H9 (cell line): ENCODE measurements at regions not wholly inside any gene's neighbourhood (a gene's known extent, or its start where the extent isn't known, plus 50 kb on each side); places are given as distances from the start of the nearest gene placed in this dataset.

Experiments used
- DNase-seq: peaks from one replicate; pipeline ENCODE4 v3.0.0-alpha.2; 2017
- H2AFZ ChIP-seq: one replicate; pipeline ENCODE4 v1.6.1; 2013; ENCODE audit warnings: mild to moderate bottlenecking, low read length, control low read depth, moderate library complexity
- H2AK5ac ChIP-seq: 2 replicates; pipeline ENCODE4 v1.6.1; 2013; ENCODE audit warnings: low read length, control low read depth, mixed read lengths; ENCODE audit not compliant: insufficient read length
- H2BK120ac ChIP-seq: one replicate; pipeline ENCODE4 v1.6.1; 2013; ENCODE audit warnings: low read depth, mild to moderate bottlenecking, low read length, control low read depth, inconsistent platforms; ENCODE audit not compliant: poor library complexity, severe bottlenecking
- H2BK12ac ChIP-seq: 2 replicates; pipeline ENCODE4 v1.6.1; 2013; ENCODE audit warnings: low read length, control low read depth, mixed read lengths, low read depth; ENCODE audit not compliant: insufficient read length
- H2BK15ac ChIP-seq: 2 replicates; pipeline ENCODE4 v1.6.1; 2013; ENCODE audit warnings: low read depth, low read length, control low read depth
- H2BK20ac ChIP-seq: one replicate; pipeline ENCODE4 v1.6.1; 2013; ENCODE audit warnings: low read depth, mild to moderate bottlenecking, low read length, control low read depth, inconsistent platforms; ENCODE audit not compliant: poor library complexity, severe bottlenecking
- H2BK5ac ChIP-seq: 2 replicates; pipeline ENCODE4 v1.6.1; 2013; ENCODE audit warnings: low read length, control low read depth, mixed read lengths; ENCODE audit not compliant: insufficient read length
- H3K14ac ChIP-seq: 2 replicates; pipeline ENCODE4 v1.6.1; 2013; ENCODE audit warnings: low read length, control low read depth; ENCODE audit not compliant: insufficient read depth
- H3K18ac ChIP-seq: 2 replicates; pipeline ENCODE4 v1.6.1; 2013; ENCODE audit warnings: low read depth, mild to moderate bottlenecking, mixed read lengths, low read length, control low read depth; ENCODE audit not compliant: insufficient read length
- H3K23ac ChIP-seq: 2 replicates; pipeline ENCODE4 v1.6.1; 2013; ENCODE audit warnings: low read length, control low read depth, mixed read lengths, low read depth; ENCODE audit not compliant: insufficient read length
- H3K23me2 ChIP-seq: 2 replicates; pipeline ENCODE4 v1.6.1; 2013; ENCODE audit warnings: low read depth, mild to moderate bottlenecking, mixed read lengths, low read length, control low read depth; ENCODE audit not compliant: insufficient read length, poor library complexity, severe bottlenecking
- H3K27ac ChIP-seq: 2 replicates; pipeline ENCODE4 v1.5.1; 2013; ENCODE audit warnings: low read length, control low read depth, mixed read lengths, low read depth; ENCODE audit not compliant: insufficient read length
- H3K27me3 ChIP-seq: 2 replicates; pipeline ENCODE4 v1.6.1; 2013; ENCODE audit warnings: low read length, control low read depth, inconsistent platforms; ENCODE audit not compliant: insufficient read depth
- H3K4ac ChIP-seq: 2 replicates; pipeline ENCODE4 v1.6.1; 2013; ENCODE audit warnings: low read depth, mild to moderate bottlenecking, control low read depth, inconsistent platforms, low read length, moderate library complexity
- H3K4me1 ChIP-seq: 2 replicates; pipeline ENCODE4 v1.6.1; 2013; ENCODE audit warnings: low read length, control low read depth, inconsistent platforms; ENCODE audit not compliant: insufficient read depth
- H3K4me2 ChIP-seq: 2 replicates; pipeline ENCODE4 v1.6.1; 2013; ENCODE audit warnings: low read length, control low read depth, mixed read lengths; ENCODE audit not compliant: insufficient read length, insufficient read depth
- H3K56ac ChIP-seq: 2 replicates; pipeline ENCODE4 v1.6.1; 2013; ENCODE audit warnings: low read depth, mild to moderate bottlenecking, mixed read lengths, low read length, control low read depth; ENCODE audit not compliant: insufficient read length
- H3K79me1 ChIP-seq: 2 replicates; pipeline ENCODE4 v1.6.1; 2013; ENCODE audit warnings: low read depth, mild to moderate bottlenecking, moderate library complexity, low read length, control low read depth, inconsistent platforms; ENCODE audit not compliant: insufficient read depth, poor library complexity, severe bottlenecking
- H3K79me2 ChIP-seq: 2 replicates; pipeline ENCODE4 v1.6.1; 2013; ENCODE audit warnings: low read length, control low read depth, inconsistent platforms; ENCODE audit not compliant: insufficient read depth
- H3K9ac ChIP-seq: 2 replicates; pipeline ENCODE4 v1.6.1; 2013; ENCODE audit warnings: low read length, control low read depth, mixed read lengths; ENCODE audit not compliant: insufficient read length; ENCODE audit errors: extremely low read depth
- H3K9me3 ChIP-seq: one replicate; pipeline ENCODE4 v1.6.1; 2013; ENCODE audit warnings: low read depth, low read length, inconsistent platforms; ENCODE audit not compliant: control insufficient read depth
- H3T11ph ChIP-seq: one replicate; pipeline ENCODE4 v1.6.1; 2013; ENCODE audit warnings: mild to moderate bottlenecking, low read length, control low read depth, inconsistent platforms
- H4K20me1 ChIP-seq: one replicate; pipeline ENCODE4 v1.6.1; 2013; ENCODE audit not compliant: control insufficient read depth, insufficient read length, insufficient read depth
- H4K5ac ChIP-seq: 2 replicates; pipeline ENCODE4 v1.6.1; 2013; ENCODE audit warnings: low read depth, mild to moderate bottlenecking, mixed read lengths, low read length, control low read depth; ENCODE audit not compliant: insufficient read length
- H4K8ac ChIP-seq: replicated peaks from 2 replicates; pipeline ENCODE4 v1.6.1; 2013; ENCODE audit warnings: low read length, control low read depth, mixed read lengths, low read depth; ENCODE audit not compliant: insufficient read length
- H4K91ac ChIP-seq: 2 replicates; pipeline ENCODE4 v1.6.1; 2013; ENCODE audit warnings: low read depth, mild to moderate bottlenecking, moderate library complexity, mixed read lengths, low read length, control low read depth; ENCODE audit not compliant: insufficient read length
- H3K27ac Mint-ChIP-seq, 3 experiments: 2 replicates in 2 of 3; 3 replicates in 1 of 3; pipeline ENCODE4 v1.8.0; 2020 to 2021; ENCODE audit warnings: mixed read lengths in 3 of 3, mild to moderate bottlenecking in 1 of 3, moderate library complexity in 1 of 3
- H3K27me3 Mint-ChIP-seq: 2 replicates; pipeline ENCODE4 v1.8.0; 2021; ENCODE audit warnings: low read depth, mild to moderate bottlenecking, moderate library complexity, mixed read lengths
- H3K36me3 Mint-ChIP-seq, 3 experiments: 2 replicates in 2 of 3; 3 replicates in 1 of 3; pipeline ENCODE4 v1.8.0; 2020 to 2021; ENCODE audit warnings: low read depth in 3 of 3, mixed read lengths in 3 of 3; ENCODE audit not compliant: insufficient read depth in 1 of 3
- H3K4me1 Mint-ChIP-seq, 2 experiments: 2 replicates each; pipeline ENCODE4 v1.8.0; 2020; ENCODE audit warnings: mixed read lengths in 2 of 2
- H3K4me3 Mint-ChIP-seq, 2 experiments: 2 replicates in 1 of 2; 3 replicates in 1 of 2; pipeline ENCODE4 v1.8.0; 2020 to 2021; ENCODE audit warnings: mild to moderate bottlenecking in 2 of 2, mixed read lengths in 2 of 2, moderate library complexity in 1 of 2
- H3K9me3 Mint-ChIP-seq, 2 experiments: 2 replicates in 1 of 2; 3 replicates in 1 of 2; pipeline ENCODE4 v1.8.0; 2020; ENCODE audit warnings: mild to moderate bottlenecking in 2 of 2, mixed read lengths in 2 of 2, moderate library complexity in 1 of 2
- WGBS: extraction: QIAGEN DNeasy Blood & Tissue Kit; methylation state at CpG from one replicate; pipeline ENCODE4 v1.1.7; 2013; ENCODE audit warnings: missing lambda C conversion rate, low lambda C conversion rate, mixed read lengths; ENCODE audit not compliant: insufficient read length; ENCODE audit errors: extremely low coverage; 5-methylcytosine and 5-hydroxymethylcytosine counted together
- TF ChIP-seq, protein P1 (sequence below): fragments of 200-600 bp; sonication (generic); conservative IDR thresholded peaks from 3 replicates; pipeline ENCODE4 v1.8.0; 2021; ENCODE audit warnings: antibody characterized with exemption, mild to moderate bottlenecking

DNA sequence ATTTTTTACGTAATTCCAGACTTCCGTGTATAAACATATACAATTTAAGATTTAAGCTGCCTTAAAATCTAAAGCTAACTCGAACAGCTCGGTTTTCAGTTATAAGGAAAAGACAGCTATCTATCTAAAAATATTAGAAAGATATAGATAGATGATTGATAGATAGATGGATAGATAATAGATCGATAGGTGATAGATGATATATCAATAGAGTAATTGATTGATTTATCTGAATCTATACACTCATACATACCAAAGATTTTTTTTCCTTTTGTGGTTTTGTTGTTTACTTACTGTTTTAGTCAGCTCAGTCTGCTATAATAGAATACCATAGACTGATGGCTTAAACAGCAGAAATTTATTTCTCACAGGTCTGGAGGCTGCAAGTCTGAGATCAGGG is 278.5 kb upstream of the PLD5 start:
- no peak overlapping the region for H2BK120ac ChIP-seq
- no peak overlapping the region for H4K91ac ChIP-seq
- H3T11ph ChIP-seq = no peak overlapping the region
- no peaks in the 10 kb centered on the region for H3K36me3 Mint-ChIP-seq
- H3K79me1 ChIP-seq = no peaks in the 10 kb centered on the region
- H3K14ac ChIP-seq = no peak overlapping the region
- no peak overlapping the region for H3K4ac ChIP-seq
- no peak overlapping the region for H2AK5ac ChIP-seq
- H2BK5ac ChIP-seq = no peak overlapping the region
- no peak overlapping the region for H4K8ac ChIP-seq
- H3K4me1 Mint-ChIP-seq = peaks cover 3 to 13% of the 10 kb centered on the region in 2 experiments
- no peak overlapping the region for H3K18ac ChIP-seq
- H3K23me2 ChIP-seq = no peaks in the 10 kb centered on the region
- no peaks in the 10 kb centered on the region for H3K27me3 ChIP-seq
- no peaks in the 10 kb centered on the region for H3K9me3 ChIP-seq
- no peak overlapping the region for H3K56ac ChIP-seq
- H3K4me3 Mint-ChIP-seq = no peak overlapping the region
- no peak overlapping the region for H2AFZ ChIP-seq
- H3K4me2 ChIP-seq = no peak overlapping the region
- WGBS = no CpG with 5 or more reads among the region's 5 CpGs
- no peak for DNase-seq
- no peak overlapping the region for H3K23ac ChIP-seq
- H2BK20ac ChIP-seq = no peak overlapping the region
- no peak overlapping the region for H2BK15ac ChIP-seq
- no peaks in the 10 kb centered on the region for H3K4me1 ChIP-seq
- no peaks in the 10 kb centered on the region for H3K79me2 ChIP-seq
- no peaks in the 10 kb centered on the region for H4K20me1 ChIP-seq
- H3K27me3 Mint-ChIP-seq = no peaks in the 10 kb centered on the region
- H3K27ac Mint-ChIP-seq = no peak overlapping the region
- H3K27ac ChIP-seq = no peak overlapping the region
- no peaks in the 10 kb centered on the region for H3K9me3 Mint-ChIP-seq
- TF ChIP-seq, protein P1, sequence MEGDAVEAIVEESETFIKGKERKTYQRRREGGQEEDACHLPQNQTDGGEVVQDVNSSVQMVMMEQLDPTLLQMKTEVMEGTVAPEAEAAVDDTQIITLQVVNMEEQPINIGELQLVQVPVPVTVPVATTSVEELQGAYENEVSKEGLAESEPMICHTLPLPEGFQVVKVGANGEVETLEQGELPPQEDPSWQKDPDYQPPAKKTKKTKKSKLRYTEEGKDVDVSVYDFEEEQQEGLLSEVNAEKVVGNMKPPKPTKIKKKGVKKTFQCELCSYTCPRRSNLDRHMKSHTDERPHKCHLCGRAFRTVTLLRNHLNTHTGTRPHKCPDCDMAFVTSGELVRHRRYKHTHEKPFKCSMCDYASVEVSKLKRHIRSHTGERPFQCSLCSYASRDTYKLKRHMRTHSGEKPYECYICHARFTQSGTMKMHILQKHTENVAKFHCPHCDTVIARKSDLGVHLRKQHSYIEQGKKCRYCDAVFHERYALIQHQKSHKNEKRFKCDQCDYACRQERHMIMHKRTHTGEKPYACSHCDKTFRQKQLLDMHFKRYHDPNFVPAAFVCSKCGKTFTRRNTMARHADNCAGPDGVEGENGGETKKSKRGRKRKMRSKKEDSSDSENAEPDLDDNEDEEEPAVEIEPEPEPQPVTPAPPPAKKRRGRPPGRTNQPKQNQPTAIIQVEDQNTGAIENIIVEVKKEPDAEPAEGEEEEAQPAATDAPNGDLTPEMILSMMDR = no peak
- H2BK12ac ChIP-seq = no peak overlapping the region
- no peak overlapping the region for H3K9ac ChIP-seq
- H4K5ac ChIP-seq = no peak overlapping the region
